ENCODE measurements at regions not wholly inside any gene's neighbourhood (a gene's known extent, or its start where the extent isn't known, plus 50 kb on each side); places are given as distances from the start of the nearest gene placed in this dataset.

DNA sequence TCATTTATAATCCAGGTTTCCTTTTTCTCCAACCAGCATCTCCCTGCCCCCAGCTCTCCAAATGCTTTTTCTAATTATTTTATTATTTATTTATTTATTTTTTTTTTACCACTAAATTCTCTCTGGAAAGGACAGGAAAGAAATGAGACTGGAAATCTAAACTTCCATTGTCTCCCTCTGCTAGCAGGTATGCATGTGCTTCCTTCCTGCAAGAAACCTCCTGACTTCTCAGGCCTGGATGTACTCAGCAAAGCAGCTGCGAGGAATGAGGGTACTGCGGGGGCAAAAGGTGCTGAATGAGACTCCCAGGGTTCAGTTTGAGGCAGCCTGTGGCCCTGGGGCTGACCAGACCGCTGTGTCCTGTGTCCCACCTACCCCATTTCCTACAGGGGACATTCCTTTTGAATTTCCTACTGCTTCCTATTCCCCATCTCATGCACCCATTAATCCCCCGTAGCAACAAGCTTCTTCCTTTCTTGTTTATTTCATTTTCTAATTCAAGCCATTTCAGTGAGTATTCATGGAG is 324.6 kb upstream of the IGFBP3 start:
- no peak for DNase-seq (ENCODE audit: low spot score)
- H3K4me1 Mint-ChIP-seq: peaks cover 10% of the 10 kb centered on the region
- H3K9me3 Mint-ChIP-seq: peaks cover 13% of the 10 kb centered on the region
- peaks cover 4% of the 10 kb centered on the region; the same call in 1 of the 2 replicates for H3K27me3 Mint-ChIP-seq (ENCODE audit: low read depth)
- POLR2A ChIA-PET: no interaction called here
- H3K4me3 Mint-ChIP-seq: no peak overlapping the region
- TF ChIP-seq ZMAT4 (CRISPR knock-in tag; IDR thresholded peaks at IDR 0.05): no peak
- no peak for TF ChIP-seq ZNF317 (CRISPR knock-in tag; IDR thresholded peaks at IDR 0.05; ENCODE audit: borderline replicate concordance, low read depth)
- TF ChIP-seq, protein P1, sequence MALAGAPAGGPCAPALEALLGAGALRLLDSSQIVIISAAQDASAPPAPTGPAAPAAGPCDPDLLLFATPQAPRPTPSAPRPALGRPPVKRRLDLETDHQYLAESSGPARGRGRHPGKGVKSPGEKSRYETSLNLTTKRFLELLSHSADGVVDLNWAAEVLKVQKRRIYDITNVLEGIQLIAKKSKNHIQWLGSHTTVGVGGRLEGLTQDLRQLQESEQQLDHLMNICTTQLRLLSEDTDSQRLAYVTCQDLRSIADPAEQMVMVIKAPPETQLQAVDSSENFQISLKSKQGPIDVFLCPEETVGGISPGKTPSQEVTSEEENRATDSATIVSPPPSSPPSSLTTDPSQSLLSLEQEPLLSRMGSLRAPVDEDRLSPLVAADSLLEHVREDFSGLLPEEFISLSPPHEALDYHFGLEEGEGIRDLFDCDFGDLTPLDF (CRISPR knock-in tag; IDR thresholded peaks at IDR 0.05): no peak
- TF ChIP-seq MXD4 (CRISPR knock-in tag; IDR thresholded peaks at IDR 0.05; ENCODE audit: borderline replicate concordance): no peak
- no peak for TF ChIP-seq ZNF423 (CRISPR knock-in tag; IDR thresholded peaks at IDR 0.05)
- no peak for TF ChIP-seq SMAD3 (CRISPR knock-in tag; IDR thresholded peaks at IDR 0.05; ENCODE audit: borderline replicate concordance)
- no peak for TF ChIP-seq ZSCAN18 (CRISPR knock-in tag; IDR thresholded peaks at IDR 0.05)
- no peak for TF ChIP-seq STAT6 (CRISPR knock-in tag; conservative IDR thresholded peaks at IDR 0.05; ENCODE audit: low read depth)
- TF ChIP-seq USF2 (CRISPR knock-in tag; IDR thresholded peaks at IDR 0.05): no peak
- TF ChIP-seq MYBL2 (CRISPR knock-in tag; IDR thresholded peaks at IDR 0.05): no peak
- no peak for TF ChIP-seq PRRX2 (CRISPR knock-in tag; IDR thresholded peaks at IDR 0.05)
- TF ChIP-seq NR3C1 (CRISPR knock-in tag; conservative IDR thresholded peaks at IDR 0.05; ENCODE audit: low read depth): no peak
- no peak for TF ChIP-seq OVOL2 (CRISPR knock-in tag; IDR thresholded peaks at IDR 0.05; ENCODE audit: borderline replicate concordance)
- TF ChIP-seq, protein P2, sequence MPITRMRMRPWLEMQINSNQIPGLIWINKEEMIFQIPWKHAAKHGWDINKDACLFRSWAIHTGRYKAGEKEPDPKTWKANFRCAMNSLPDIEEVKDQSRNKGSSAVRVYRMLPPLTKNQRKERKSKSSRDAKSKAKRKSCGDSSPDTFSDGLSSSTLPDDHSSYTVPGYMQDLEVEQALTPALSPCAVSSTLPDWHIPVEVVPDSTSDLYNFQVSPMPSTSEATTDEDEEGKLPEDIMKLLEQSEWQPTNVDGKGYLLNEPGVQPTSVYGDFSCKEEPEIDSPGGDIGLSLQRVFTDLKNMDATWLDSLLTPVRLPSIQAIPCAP (CRISPR knock-in tag; IDR thresholded peaks at IDR 0.05): no peak
- no peak for TF ChIP-seq JAZF1 (CRISPR knock-in tag; IDR thresholded peaks at IDR 0.05)
- TF ChIP-seq NFATC4 (CRISPR knock-in tag; IDR thresholded peaks at IDR 0.05): no peak
- no peak for ATAC-seq
- CTCF ChIA-PET: no interaction called here
- no peaks in the 10 kb centered on the region for H3K36me3 Mint-ChIP-seq
- no peak overlapping the region for H3K27ac Mint-ChIP-seq

GRCh38 chr7:46244757-46245156 is 323.7 kb upstream of the IGFBP3 start:
- Mint-ChIP-seq H3K4me3 (no peak overlapping the region), H3K4me1 (peaks cover 10% of the 10 kb centered on the region), H3K9me3 (peaks cover 13% of the 10 kb centered on the region), H3K27me3 (ENCODE audit: low read depth) (peaks cover 4% of the 10 kb centered on the region; the same call in 1 of the 2 replicates), H3K36me3 (no peaks in the 10 kb centered on the region), H3K27ac (no peak overlapping the region)
- DNase-seq (ENCODE audit: low spot score): no peak
- ATAC-seq: no peak
- POLR2A ChIA-PET: no interaction called here
- CTCF ChIA-PET: interaction anchor here (0.6 to 1.1 kb wide), 2 partner anchors 323 to 1510 kb away, joined by 3 to 4 read pairs; no protein-coding TSS in a partner anchor
- TF ChIP-seq ESRRA (CRISPR knock-in tag; IDR thresholded peaks at IDR 0.05; ENCODE audit: borderline replicate concordance): no peak
- no peak for TF ChIP-seq TEAD1 (CRISPR knock-in tag; IDR thresholded peaks at IDR 0.05)
- no peak for TF ChIP-seq ZNF138 (CRISPR knock-in tag; conservative IDR thresholded peaks at IDR 0.05)
- TF ChIP-seq ZSCAN18 (CRISPR knock-in tag; IDR thresholded peaks at IDR 0.05): no peak
- TF ChIP-seq ZNF423 (CRISPR knock-in tag; IDR thresholded peaks at IDR 0.05): no peak
- TF ChIP-seq MYBL2 (CRISPR knock-in tag; IDR thresholded peaks at IDR 0.05): no peak
- TF ChIP-seq, protein P2 (CRISPR knock-in tag; IDR thresholded peaks at IDR 0.05): no peak
- no peak for TF ChIP-seq STAT6 (CRISPR knock-in tag; conservative IDR thresholded peaks at IDR 0.05; ENCODE audit: low read depth)
- no peak for TF ChIP-seq EMX1 (CRISPR knock-in tag; IDR thresholded peaks at IDR 0.05)
